ENCODE measurements at regions not wholly inside any gene's neighbourhood (a gene's known extent, or its start where the extent isn't known, plus 50 kb on each side); places are given as distances from the start of the nearest gene placed in this dataset.
"Not testable (repeated sequence)": the region's sequence is repeated elsewhere in the genome, so short reads cannot be mapped to it uniquely, and the experiment has no call there.

DNA sequence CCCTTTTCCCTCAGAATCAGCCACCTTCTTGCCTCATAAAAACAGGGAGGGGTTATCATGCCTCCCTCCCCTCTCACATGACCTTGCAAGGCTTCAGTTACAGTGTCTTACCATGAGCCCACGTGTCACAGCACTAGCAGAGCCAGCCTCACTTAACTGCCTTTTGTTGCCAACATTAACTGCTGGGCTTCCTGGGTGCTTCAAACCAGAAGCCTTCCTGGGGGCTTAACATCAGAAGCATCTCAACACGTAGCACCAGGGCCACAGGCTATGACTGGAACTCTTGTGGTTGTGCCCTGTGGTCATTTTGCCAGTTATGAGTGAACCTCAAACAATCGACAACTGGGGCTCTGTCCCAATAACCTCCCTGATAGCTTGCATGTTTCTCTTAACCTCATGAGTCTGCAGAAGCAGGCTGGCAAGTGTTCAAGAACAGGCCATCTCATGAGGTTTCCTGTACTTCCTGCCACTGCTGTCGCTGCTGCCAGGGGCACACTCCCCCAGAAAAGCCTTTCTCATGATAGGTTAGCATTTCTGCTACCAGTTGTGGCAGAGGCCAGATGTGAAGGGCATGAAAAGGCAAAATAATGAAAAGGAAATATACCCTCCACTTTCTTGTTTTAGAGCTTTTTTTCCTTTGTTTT is 132.2 kb downstream of the GLUL start:
- DNase-seq = peak; percentile 81

DNA sequence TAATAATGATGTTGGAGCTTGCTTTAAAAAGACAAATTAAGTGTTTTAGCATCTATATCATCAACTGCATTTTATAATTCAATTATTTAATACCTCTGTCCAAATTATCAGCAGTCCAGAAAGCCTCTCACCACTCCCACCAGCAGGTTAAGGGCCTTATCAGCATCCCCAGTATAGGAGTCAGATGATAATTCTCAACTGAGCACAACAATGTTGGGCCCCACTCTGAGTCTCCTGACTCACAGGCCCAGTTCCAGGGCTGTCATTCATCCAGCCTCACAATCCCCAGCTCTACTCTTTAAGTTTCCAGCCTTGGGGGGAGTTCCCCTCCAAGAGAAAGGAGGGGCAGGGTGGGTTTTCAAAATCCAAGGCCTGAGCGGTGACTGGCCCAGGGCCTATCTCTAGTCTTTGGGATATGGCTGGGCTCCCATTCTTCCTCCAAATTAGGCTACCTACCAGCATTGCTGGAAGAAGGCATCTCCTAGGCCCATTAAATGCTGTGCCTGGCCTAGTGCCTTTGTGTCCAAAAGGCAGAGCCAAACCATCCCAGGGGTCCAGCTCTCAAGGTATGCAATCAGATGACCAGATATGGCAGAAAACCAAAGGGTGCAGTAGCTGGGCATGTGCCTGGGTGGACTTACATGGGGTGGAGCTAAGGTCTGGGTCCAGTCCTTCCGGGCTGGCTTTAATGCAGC is 134.1 kb downstream of the GLUL start:
- no peak for DNase-seq

DNA sequence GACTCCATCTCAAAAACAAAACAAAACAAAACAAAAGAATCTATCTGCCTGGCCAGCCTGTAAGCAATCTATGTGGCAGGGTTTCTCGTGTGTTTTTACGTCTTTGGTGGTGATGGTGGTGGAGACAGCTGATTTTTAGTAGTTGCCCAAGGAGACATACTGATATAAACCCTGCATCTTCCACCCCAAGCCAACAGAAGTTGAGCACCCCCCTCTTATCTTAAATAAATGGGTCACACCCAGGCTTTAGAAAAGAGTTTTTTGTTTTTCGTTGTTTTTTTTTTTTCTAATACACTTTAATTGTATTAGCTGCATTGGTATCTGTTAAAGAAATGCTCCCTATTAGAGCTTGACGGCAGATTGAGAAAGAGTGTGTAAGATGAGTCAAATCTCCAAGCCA is 134.7 kb downstream of the GLUL start:
- DNase-seq = no peak

DNA sequence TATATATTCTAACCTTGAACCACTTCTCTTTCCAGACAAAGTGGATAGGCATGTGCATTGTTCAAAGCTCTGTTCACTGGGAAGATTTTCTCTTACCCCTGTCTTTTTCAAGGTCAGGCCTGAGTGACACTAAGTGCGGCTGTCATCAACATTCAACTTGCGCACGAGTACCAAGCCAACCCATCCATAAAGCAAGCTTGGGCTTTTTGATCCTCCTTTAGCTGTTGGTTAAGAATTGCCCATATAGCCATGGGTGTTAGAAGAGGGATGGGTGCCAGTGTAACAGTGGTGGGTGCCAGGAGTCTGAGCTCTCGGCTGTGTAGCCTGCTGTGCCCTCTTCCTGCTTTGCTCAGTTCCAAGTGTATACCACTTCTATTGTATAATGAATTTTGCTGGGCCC is 136.1 kb downstream of the GLUL start:
- DNase-seq = no peak

DNA sequence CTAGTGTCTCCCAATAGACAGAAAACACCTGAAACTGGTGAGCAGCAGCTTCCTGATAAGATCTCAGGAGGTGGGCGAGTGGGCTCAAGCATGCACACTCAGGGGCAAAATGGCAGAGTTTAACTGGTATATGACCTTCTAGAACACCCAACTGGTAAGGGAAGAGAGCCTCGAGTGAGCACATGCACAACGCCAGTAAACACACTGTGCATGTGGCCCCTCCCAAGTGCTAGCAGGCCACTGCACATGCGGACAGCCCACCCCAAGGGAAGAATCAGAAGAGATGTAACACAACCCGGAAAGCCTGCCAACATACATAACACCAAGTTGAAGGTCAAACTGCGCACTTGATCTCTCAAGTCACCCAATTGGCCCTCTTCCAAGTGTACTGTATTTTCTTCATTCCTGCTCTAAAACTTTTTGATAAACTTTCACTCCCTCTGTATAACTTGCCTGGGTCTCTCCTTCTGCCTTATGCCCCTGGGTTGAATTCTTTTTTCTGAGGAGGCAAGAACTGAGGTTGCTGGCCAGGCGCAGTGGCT is 138.2 kb downstream of the GLUL start:
- DNase-seq = no peak

DNA sequence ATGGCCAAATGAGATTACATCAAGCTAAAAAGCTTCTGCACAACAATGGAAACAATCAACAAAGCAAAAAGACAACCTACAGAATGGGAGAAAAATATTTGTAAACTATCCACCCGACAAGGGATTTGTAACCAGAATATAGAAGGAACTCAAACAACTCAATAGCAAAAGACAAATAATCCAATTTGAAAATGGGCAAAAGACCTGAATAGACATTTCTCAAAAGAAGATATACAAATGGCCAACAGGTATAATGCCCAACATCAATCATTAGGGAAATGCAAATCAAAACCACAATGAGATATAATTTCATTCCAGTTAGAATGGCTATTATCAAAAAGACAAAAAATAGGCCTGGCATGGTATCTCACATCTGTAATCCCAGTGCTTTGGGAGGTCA is 140.0 kb downstream of the GLUL start:
- DNase-seq = no peak

DNA sequence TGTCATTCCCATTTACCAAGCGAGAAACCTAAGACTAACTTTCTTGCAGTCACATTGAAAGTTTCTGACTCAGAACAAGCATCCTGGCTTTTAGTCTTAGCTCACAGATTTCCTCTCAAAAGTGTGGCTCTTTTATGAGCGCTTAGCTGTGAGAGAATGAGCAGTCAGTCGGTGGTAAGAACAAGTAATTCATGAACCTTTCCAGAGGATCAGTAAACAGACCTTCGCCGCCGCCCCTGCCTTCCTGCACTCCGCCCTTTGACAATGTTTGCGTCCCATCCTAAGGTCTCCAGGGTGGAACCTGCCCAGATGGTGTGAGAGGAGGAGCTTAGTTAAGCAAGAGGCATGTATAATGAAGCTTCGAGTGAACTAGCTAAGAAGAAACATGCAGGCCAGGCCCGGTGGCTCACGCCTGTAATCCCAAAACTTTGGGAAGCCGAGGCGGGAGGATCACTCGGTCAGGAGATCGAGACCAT is 142.4 kb downstream of the GLUL start:
- DNase-seq = no peak

DNA sequence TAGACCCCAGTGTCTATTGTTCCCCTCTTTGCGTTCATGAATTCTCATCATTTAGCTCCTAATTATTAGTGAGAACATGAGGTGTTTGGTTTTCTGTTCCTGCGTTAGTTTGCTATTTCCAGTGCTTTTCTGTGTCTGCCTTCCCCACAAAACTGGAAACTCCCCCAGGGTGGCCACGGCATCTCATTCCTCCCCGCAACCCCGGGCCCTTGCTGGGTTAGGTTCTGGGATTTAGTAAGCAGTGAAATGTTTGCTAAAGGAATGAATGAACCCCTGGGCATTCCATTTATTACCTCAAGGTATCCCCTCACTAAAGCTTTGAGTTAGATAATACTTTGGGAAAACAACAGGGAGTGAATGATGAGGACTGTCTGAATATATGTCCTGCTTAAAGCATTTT is 142.9 kb downstream of the GLUL start:
- DNase-seq = no peak

DNA sequence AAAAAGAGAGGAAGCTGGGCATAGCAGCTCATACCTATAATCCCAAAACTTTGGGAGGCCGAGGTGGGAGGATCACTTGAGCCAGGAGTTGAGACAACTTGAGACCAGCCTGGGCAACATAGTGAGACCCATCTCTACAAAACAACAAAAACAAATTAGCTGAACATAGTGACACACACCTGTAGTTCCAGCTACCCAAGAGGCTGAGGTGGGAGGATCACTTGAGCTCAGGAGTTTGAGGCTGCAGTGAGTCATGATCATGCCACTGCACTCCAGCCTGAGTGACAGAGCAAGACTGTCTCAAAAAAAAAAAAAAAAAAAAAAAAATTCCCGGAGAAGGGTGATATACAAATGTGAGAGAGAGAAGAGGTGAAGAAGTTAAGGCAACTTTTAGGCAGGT is 143.8 kb downstream of the GLUL start:
- DNase-seq = not testable (repeated sequence)

DNA sequence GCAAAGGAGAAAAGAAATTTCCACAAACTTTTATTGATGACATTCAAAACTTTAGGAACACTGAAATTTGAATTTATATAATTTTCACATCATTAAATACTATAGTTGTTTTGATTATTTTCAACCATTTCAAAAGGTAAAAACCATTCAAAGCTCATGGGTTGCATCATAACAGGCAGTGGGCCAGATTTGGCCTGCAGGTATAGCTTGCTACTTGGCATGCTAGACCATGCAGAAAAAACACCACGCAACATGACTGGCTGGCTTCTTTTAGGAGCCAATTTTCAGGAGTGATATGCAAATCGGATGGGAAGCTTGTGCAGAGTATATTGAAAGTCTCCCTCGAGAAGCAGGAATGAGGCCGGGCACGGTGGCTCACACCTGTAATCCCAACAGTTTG is 144.8 kb downstream of the GLUL start:
- no peak for DNase-seq

DNA sequence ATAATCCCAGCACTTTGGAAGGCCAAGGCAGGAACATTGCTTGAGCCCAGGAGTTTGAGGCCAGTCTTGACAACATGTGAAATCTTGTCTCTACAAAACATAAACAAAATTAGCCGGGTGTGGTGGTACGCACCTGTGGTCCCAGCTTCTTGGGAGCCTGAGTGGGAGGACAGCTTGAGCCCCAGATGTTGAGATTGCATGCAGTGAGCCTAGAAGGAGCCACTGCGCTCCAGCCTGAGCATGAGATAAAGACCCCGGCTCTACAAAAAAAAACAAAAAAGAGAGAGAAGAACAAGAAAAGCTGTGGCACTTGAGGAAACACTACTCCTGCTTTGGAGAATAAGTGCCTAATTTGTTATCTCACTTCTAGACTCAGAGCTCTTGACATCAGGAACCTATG is 146.6 kb downstream of the GLUL start:
- no peak for DNase-seq

DNA sequence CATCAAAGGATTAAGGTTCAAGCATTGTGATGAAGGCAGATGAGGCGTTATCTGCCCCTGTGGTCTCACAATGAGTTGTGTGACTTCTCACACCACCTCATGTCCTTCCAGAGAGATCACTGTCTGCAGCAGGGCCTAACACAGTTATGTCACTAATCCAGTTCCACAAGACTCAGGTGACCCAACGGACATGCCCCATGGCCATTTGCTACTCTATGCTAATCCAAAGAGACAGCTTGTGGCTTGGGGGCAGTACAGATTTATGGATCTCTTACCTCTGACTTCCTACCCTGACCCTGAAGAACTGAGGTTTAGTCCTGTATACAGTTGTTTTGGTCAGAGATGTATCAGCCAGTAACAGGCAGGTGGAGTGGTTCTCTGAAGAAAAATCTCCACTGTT is 147.1 kb downstream of the GLUL start:
- no peak for DNase-seq

DNA sequence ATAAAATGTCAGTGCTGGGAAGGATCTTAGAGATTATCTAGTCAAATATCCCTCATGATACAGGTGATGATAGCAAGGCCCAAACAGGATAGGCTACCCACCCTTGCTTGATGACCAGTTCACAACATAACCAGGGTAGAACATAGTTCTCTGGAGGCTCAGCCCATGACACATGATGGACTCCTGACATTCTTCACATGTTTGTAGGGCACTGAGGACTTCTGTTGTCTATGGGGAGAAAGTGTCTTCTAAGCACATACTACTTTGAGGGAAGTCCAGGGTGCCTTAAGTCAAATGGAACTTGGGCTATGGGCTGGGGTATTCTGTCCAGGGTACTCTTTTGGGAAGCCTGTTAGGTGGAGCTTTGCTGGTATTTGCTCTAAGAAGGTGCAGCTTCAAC is 148.9 kb downstream of the GLUL start:
- no peak for DNase-seq

DNA sequence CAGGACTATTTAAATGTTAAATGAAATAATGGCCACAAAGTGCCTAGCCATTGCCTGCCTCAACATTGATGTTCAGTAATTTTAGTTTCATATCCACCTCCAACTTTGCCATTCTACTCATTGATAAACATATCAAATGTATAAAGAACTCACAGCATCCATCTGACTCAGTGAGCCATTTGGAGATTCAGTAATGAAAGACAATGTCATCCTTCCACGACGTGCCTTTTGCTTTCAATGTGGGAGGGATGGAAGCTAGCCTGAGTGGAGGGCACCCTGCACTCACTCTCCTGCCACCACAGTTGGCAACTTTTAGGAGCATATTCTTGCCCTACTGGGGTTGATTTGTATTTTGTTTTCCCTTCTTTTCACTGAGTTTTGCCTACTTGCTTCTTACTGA is 151.5 kb downstream of the GLUL start:
- no peak for DNase-seq

DNA sequence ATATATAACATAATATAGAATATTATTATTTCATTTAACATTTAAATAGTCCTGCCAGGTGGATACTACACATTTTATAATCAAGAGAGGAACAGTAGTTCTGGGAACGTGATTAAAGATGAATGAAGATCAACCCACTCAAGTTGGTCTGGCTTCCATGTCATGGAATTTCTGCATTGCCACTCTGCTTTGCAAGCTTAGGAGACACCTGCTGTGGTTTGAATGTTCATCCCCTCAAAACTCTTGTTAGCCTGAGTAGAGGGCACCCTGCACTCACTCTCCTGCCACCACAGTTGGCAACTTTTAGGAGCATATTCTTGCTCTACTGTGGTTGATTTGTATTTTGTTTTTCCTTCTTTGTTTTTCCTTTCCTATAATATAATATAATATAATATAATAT is 153.2 kb downstream of the GLUL start:
- no peak for DNase-seq

DNA sequence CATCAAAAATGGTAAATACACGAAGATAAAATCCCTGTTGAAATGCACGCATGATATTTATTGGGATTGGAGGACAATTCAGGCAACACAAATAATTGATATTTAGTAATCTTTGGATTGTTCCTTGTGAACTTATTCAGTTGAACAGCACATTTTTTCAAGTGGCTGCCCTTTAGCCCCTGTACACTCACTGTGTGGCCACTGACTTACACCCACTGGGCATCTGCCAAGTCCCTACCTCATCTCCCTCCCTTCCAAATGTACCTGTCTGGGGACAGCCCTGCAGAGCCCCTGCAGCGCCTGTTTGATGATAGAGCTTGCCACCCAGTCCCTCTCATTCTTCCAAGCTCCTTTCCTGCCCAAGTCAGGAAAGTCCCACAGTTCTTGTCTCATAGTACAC is 154.3 kb downstream of the GLUL start:
- no peak for DNase-seq

DNA sequence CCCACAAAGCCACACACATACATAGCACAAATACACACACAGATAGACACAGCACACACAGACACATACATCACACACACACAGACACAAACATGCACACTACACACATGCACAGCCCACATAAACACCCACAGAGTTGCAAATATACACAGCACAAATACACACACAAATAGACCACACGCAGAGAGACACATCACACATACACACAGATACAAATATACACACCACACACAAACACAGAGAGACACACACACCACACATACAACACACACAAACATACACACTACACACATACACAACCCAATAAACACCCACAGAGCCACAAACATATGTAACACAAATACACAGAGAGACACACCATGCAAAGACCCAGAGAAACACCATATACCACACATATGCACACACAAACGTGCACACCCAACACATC is 154.9 kb downstream of the GLUL start:
- DNase-seq = no peak

DNA sequence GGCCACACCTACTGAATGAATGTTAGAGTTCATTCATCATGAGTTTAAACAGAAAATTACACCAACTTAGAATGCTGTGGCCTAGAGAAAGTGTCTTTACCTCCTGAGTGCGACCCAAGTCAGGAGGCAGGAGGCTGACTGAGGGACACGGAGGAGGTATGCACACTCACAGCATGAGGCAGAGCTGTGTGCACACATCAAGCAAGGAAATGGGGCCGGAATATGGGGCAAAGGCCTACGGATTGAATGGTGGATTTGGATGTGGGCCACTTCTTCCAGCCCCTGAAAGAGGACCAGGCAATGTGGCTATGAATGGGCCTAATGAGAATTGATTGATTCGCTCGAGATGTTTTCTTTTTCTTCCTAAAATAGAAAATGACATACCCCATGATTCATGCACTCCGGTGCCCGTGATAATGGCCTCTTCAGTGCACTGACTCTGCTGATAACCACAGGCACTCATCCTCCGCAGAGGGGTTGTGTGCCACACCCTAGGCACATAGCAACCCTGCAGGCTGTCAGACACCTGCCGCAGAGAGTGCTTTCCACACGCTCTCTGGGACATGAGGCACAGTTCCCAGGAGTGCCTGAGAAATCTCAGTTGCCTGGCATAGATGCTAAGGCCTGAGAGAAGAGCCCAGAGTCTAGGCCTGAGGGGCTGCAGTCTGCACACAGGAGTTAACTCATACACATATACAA is 155.5 kb downstream of the GLUL start:
- no peak for DNase-seq

DNA sequence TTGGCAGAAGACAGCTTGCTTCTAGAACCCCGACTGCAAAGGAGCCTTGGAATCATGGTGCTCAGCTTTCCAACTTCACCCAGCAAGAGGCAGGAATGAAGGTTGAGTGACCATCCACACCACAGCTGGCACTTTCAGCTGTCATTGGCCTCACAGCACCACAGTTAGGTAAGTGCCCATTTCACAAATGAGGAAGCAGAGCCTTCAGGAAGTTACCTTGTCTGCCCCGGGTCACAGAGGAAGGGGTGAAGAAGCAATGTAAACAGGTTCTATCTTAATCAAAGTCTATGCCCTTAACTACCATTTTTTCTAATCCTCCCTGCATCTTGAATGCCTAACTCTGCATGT is 156.0 kb downstream of the GLUL start:
- no peak for DNase-seq

DNA sequence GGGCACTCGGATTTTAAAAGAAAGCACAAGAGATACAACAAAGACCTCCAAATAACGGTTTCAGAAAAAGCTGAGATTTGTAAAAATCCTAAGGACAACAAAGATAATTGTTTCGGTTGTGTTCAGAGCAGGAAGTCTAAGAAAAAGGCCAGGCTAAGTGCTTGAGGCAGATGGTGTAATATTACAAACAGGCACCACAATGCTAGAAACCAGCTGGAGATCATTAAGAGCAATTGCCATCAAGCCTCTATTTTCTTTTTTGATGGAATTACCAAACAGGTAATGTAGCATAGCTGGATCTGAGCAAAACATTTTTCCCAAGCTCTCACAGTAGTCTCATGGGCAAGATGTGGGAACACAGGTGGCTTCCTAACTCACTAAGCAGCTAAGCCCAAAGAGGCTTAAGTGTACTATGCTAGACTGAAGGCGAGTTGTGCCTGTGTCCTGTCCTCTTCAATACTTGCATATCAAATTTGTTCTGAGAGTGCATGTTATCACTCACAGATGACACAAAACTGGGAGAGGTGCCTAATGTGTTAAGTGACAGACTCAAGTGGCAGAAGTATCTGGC is 161.6 kb downstream of the GLUL start:
- no peak for DNase-seq

DNA sequence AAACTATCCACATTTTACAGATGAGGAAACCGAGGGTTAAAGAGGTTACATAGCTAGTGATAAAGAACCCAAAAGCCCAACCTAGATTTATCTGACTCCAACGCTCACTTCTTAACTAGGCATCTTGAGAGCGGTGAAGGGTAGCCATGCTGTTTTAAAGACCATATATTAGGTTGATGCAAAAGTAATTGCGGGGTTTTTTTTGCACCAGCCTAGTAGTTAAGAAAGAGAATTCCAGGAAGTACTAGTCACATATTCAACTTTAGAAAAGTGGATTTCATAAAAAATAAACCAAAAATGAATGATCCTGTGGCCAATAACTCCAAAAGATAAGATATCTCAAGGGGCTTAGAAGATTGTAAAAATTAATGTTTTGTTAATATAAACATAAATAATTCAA is 162.1 kb downstream of the GLUL start:
- DNase-seq = no peak

DNA sequence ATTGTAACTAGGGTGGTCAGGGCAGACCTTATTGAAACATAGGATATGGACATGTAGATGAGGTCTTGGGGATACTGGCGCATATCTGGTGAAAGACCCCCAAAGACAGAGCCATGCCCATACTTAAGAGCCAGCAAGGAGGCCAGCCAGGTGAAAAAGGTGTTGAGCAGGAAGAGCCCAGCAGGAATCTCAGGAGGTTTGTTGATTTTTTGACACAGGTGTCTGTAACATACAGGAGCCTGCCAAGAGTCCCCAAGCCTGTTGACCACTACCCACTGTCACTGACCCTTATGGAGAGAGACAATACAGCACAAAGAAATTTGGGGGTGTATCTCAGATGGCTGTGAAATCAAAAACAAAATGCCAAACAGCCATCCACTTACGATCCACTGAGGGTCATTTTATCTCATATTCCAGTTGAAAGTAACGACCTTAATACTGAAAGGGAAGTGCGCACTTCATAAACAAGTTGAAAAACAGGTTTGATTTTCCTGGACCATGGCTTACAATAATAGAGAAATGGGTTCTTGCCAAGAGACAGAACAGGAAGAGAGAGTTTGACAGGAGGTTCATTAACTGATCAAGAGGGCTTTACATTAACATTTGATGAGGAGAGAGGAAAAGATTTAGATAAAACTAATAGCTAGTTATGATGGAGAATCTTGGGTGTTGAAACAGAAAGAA is 163.6 kb downstream of the GLUL start:
- DNase-seq = no peak

DNA sequence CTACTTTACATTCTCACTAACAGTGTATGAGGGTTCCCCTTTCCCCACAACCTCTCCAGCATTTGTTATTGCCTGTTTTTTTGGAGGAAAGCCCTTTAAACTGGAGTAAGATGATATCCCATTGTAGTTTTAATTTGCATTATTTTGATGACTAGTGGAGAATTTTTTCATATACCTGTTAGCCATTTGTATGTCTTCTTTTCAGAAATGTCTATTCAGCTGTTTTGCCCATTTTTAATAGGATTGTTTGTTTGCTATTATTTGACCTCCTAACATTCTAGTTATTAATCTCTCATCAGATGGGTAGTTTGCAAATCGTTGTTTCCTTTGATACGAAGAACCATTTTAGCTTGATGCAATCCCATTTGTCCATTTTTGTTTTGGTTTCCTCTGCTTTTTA is 165.0 kb downstream of the GLUL start:
- DNase-seq = no peak

Measured in NK-92 treated with Interleukin-12 subunit alpha and Interleukin-12 subunit beta, amount 100 ng/mL, for 24 hours (cell line).